Glomerular endothelial cell (primary cell): ENCODE measurements at regions not wholly inside any gene's neighbourhood (a gene's known extent, or its start where the extent isn't known, plus 50 kb on each side); places are given as distances from the start of the nearest gene placed in this dataset.

Experiments used
- DNase-seq: peaks from one replicate; pipeline ENCODE4 v3.0.0-alpha.2; 2011; ENCODE audit warnings: low read depth, low spot score; ENCODE audit errors: extremely low read depth

GRCh38 chr11:70605468-70605815 lies 207.1 kb downstream of the CTTN start:
- DNase-seq, result no peak

GRCh38 chr11:70605846-70606245 lies 207.5 kb downstream of the CTTN start:
- DNase-seq, result no peak

GRCh38 chr11:70606248-70606950 lies 208.1 kb downstream of the CTTN start:
- no peak for DNase-seq

- no peak for DNase-seq
Observed at GRCh38 chr11:70606951-70607330, 208.6 kb downstream of the CTTN start.

GRCh38 chr11:70607561-70607960 lies 209.2 kb downstream of the CTTN start:
- no peak for DNase-seq

GRCh38 chr11:70608568-70609470 lies 210.5 kb downstream of the CTTN start:
- no peak for DNase-seq

- DNase-seq, result no peak
Observed at GRCh38 chr11:70610566-70611565, 212.5 kb downstream of the CTTN start.

- no peak for DNase-seq
Observed at GRCh38 chr11:70611821-70612220, 213.5 kb downstream of the CTTN start.

GRCh38 chr11:70612459-70613141 lies 214.3 kb downstream of the CTTN start:
- DNase-seq, result no peak

- no peak for DNase-seq
Observed at GRCh38 chr11:70614034-70614681, 215.8 kb downstream of the CTTN start.

GRCh38 chr11:70615036-70615875 lies 216.9 kb downstream of the CTTN start:
- no peak for DNase-seq

GRCh38 chr11:70616317-70616716 lies 218.0 kb downstream of the CTTN start:
- no peak for DNase-seq

GRCh38 chr11:70616938-70617654 lies 218.8 kb downstream of the CTTN start:
- no peak for DNase-seq

- no peak for DNase-seq
Observed at GRCh38 chr11:70618431-70619101, 220.2 kb downstream of the CTTN start.

GRCh38 chr11:70619591-70619990 lies 221.3 kb downstream of the CTTN start:
- no peak for DNase-seq

GRCh38 chr11:70620510-70621184 lies 222.3 kb downstream of the CTTN start:
- no peak for DNase-seq

GRCh38 chr11:70621241-70621640 lies 222.9 kb downstream of the CTTN start:
- DNase-seq, result no peak
